ENCODE measurements at regions not wholly inside any gene's neighbourhood (a gene's known extent, or its start where the extent isn't known, plus 50 kb on each side); places are given as distances from the start of the nearest gene placed in this dataset.

DNA sequence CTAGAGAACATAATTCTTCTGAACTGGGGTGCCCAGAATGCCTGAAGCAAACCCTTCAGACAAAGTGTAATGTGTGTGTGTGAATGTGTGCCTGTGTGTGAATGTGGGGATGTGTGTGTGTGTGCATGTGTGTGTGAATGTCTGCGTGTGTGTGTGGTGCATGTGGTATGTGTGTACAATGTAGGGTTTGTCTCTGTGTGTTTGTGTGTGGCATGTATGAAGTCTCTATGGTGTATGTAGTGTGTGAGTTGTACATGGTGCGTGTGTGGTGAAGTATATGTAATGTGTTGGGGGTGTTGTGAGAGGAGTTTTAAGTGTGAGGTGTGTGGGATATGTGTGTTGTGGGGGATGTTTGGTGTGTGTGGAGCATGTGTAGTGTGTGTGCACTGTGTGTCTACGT, 129.3 kb upstream of the SOX11 start:
- Histone ChIP-seq H3K4me1 (replicated peaks; ENCODE audit: insufficient read depth) (no peaks in the 10 kb centered on the region), H3K9me3 (ENCODE audit: insufficient read depth, low read depth) (no peaks in the 10 kb centered on the region), H2AFZ (no peak overlapping the region), H3K9me2 (ENCODE audit: insufficient read depth) (no peaks in the 10 kb centered on the region), H3K79me2 (ENCODE audit: low read depth) (no peaks in the 10 kb centered on the region), H3K4me2 (no peak overlapping the region), H4K20me1 (ENCODE audit: insufficient read depth) (no peaks in the 10 kb centered on the region), H3K36me3 (ENCODE audit: low read depth) (no peaks in the 10 kb centered on the region), H3K4me3 (no peak overlapping the region), H3K27ac (no peak overlapping the region), H3K27me3 (ENCODE audit: insufficient read depth, low read depth) (0 out of 2 replicates have a peak, but pooled peaks cover 7% of the 10 kb centered on the region), H3F3A (ENCODE audit: insufficient read depth, low read depth) (no peaks in the 10 kb centered on the region)
- no TSS peak for BruUV-seq (replicated peaks)
- intact Hi-C loops (cut with micrococcal nuclease; ENCODE audit: unreplicated experiment), result no loop called here
- ChIA-PET CTCF (no interaction called here), POLR2A (ENCODE audit: unreplicated experiment) (no interaction called here)
- TF ChIP-seq, protein P1, sequence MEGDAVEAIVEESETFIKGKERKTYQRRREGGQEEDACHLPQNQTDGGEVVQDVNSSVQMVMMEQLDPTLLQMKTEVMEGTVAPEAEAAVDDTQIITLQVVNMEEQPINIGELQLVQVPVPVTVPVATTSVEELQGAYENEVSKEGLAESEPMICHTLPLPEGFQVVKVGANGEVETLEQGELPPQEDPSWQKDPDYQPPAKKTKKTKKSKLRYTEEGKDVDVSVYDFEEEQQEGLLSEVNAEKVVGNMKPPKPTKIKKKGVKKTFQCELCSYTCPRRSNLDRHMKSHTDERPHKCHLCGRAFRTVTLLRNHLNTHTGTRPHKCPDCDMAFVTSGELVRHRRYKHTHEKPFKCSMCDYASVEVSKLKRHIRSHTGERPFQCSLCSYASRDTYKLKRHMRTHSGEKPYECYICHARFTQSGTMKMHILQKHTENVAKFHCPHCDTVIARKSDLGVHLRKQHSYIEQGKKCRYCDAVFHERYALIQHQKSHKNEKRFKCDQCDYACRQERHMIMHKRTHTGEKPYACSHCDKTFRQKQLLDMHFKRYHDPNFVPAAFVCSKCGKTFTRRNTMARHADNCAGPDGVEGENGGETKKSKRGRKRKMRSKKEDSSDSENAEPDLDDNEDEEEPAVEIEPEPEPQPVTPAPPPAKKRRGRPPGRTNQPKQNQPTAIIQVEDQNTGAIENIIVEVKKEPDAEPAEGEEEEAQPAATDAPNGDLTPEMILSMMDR (conservative IDR thresholded peaks at IDR 0.05), result no peak
- no peak for TF ChIP-seq EZH2 (IDR thresholded peaks at IDR 0.05; ENCODE audit: low read depth)
- DNase-seq, result no peak

DNA sequence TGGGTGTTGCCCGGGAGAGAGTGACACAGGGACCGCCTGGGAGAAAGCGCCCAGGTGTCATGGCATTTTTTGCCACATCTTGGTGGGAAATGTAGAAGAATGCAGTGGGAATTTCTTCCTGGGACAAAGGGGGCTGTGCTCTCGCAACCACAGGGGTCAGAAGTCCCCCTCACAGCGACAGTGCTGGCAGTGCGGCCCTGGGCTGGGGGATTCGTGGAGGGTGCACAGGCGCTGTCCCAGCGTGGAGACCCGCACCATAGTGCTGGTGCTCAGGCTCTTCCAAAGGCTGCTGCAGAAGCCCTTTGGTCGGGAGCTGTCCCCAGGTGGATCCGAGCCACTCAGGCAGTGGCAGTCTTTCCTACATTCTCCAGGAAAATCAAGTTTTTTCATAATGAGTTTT, 128.8 kb upstream of the SOX11 start:
- H3K27me3 ChIP-seq (ENCODE audit: insufficient read depth, low read depth), result 0 out of 2 replicates have a peak, but pooled peaks cover 7% of the 10 kb centered on the region
- no peaks in the 10 kb centered on the region for H3K9me3 ChIP-seq (ENCODE audit: insufficient read depth, low read depth)
- intact Hi-C loops (cut with micrococcal nuclease; ENCODE audit: unreplicated experiment), result no loop called here

DNA sequence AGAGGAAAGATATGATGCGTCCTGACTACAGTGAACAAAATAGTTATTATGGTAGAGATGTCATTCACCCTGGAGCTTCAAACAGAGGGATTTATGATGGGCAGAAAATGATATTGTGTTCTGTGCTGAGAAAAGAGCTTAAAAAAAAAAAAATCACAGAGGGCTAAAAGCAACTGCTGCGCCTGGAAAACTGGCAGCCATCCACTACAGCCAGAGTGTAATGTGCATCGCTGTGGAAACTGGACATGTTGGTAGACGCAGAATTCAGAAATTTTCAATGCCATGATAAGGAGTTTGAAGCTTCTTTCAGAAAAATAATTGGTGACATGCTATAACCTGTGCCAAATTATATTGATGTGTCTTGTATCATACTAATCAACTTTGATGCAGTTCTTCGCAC, 122.9 kb upstream of the SOX11 start:
- H3K27ac ChIP-seq, result no peak overlapping the region
- H4K20me1 ChIP-seq (ENCODE audit: insufficient read depth), result no peaks in the 10 kb centered on the region
- no peaks in the 10 kb centered on the region for H3K9me2 ChIP-seq (ENCODE audit: insufficient read depth)
- no peaks in the 10 kb centered on the region for H3K79me2 ChIP-seq (ENCODE audit: low read depth)
- no peak for DNase-seq
- H3K4me1 ChIP-seq (replicated peaks; ENCODE audit: insufficient read depth), result no peaks in the 10 kb centered on the region
- no peaks in the 10 kb centered on the region for H3F3A ChIP-seq (ENCODE audit: insufficient read depth, low read depth)
- intact Hi-C loops (cut with micrococcal nuclease; ENCODE audit: unreplicated experiment), result no loop called here
- H3K9me3 ChIP-seq (ENCODE audit: insufficient read depth, low read depth), result no peaks in the 10 kb centered on the region
- H3K4me2 ChIP-seq, result no peak overlapping the region
- H3K4me3 ChIP-seq, result no peak overlapping the region
- POLR2A ChIA-PET (ENCODE audit: unreplicated experiment), result no interaction called here
- H2AFZ ChIP-seq, result no peak overlapping the region
- no TSS peak for BruUV-seq (replicated peaks)
- no peaks in the 10 kb centered on the region for H3K36me3 ChIP-seq (ENCODE audit: low read depth)
- CTCF ChIA-PET, result no interaction called here
- TF ChIP-seq, protein P1 (conservative IDR thresholded peaks at IDR 0.05), result no peak
- TF ChIP-seq EZH2 (IDR thresholded peaks at IDR 0.05; ENCODE audit: low read depth), result no peak
- H3K27me3 ChIP-seq (ENCODE audit: insufficient read depth, low read depth), result peaks cover 13% of the 10 kb centered on the region; the same call in 1 of the 2 replicates

More for the DNA sequence above, 128.8 kb upstream of the SOX11 start:
- Histone ChIP-seq H3K27ac (no peak overlapping the region), H3F3A (ENCODE audit: insufficient read depth, low read depth) (no peaks in the 10 kb centered on the region), H3K4me1 (replicated peaks; ENCODE audit: insufficient read depth) (no peaks in the 10 kb centered on the region), H3K36me3 (ENCODE audit: low read depth) (no peaks in the 10 kb centered on the region), H3K79me2 (ENCODE audit: low read depth) (no peaks in the 10 kb centered on the region), H2AFZ (no peak overlapping the region), H3K4me2 (no peak overlapping the region), H3K4me3 (no peak overlapping the region), H3K9me2 (ENCODE audit: insufficient read depth) (no peaks in the 10 kb centered on the region), H4K20me1 (ENCODE audit: insufficient read depth) (no peaks in the 10 kb centered on the region)
- TF ChIP-seq, protein P1 (conservative IDR thresholded peaks at IDR 0.05), result no peak
- no peak for TF ChIP-seq EZH2 (IDR thresholded peaks at IDR 0.05; ENCODE audit: low read depth)
- CTCF ChIA-PET, result no interaction called here
- BruUV-seq (replicated peaks), result no TSS peak
- DNase-seq, result no peak
- POLR2A ChIA-PET (ENCODE audit: unreplicated experiment), result no interaction called here
